B cell (primary cell): ENCODE measurements at regions not wholly inside any gene's neighbourhood (a gene's known extent, or its start where the extent isn't known, plus 50 kb on each side); places are given as distances from the start of the nearest gene placed in this dataset.

ENCODE experiments used
- CTCF ChIP-seq: fragments of 200-600 bp; IDR thresholded peaks from one replicate; pipeline ENCODE4 v1.8.0; 2022; ENCODE audit warnings: antibody characterized with exemption, mild to moderate bottlenecking
- EZH2 ChIP-seq: IDR thresholded peaks from 2 replicates; pipeline ENCODE4 v1.6.1; 2012; ENCODE audit warnings: borderline replicate concordance, low read depth, mild to moderate bottlenecking, moderate library complexity, low read length; ENCODE audit not compliant: insufficient read depth, poor library complexity, severe bottlenecking

GRCh38 chr21:20631633-20632032 is 366.6 kb upstream of the NCAM2 start:
- TF ChIP-seq EZH2 (no peak), CTCF (no peak)
